Transverse colon (tissue), 3 donors: ENCODE measurements at regions not wholly inside any gene's neighbourhood (a gene's known extent, or its start where the extent isn't known, plus 50 kb on each side); places are given as distances from the start of the nearest gene placed in this dataset.

ENCODE experiments used
- CTCF ChIP-seq, 5 experiments: fragments of 200-600 bp in 3 of 5; fragments of 450-650 bp in 2 of 5; sonication (generic) in 3 of 5; IDR thresholded peaks; 1 replicate in 2 of 5; 2 replicates in 3 of 5; pipeline ENCODE4 v1.5.1; 2016 to 2017; ENCODE audit warnings: antibody characterized with exemption in 5 of 5, inconsistent platforms in 3 of 5, mild to moderate bottlenecking in 2 of 5, moderate library complexity in 1 of 5
- EP300 ChIP-seq: sonication (generic); formaldehyde crosslinking; IDR thresholded peaks from one replicate; pipeline ENCODE4 v1.6.1; 2017; ENCODE audit warnings: antibody characterized with exemption, low read depth
- POLR2A ChIP-seq: fragments of 450-650 bp; IDR thresholded peaks from one replicate; pipeline ENCODE4 v1.6.1; 2016; ENCODE audit warnings: antibody characterized with exemption, mild to moderate bottlenecking, moderate library complexity

DNA sequence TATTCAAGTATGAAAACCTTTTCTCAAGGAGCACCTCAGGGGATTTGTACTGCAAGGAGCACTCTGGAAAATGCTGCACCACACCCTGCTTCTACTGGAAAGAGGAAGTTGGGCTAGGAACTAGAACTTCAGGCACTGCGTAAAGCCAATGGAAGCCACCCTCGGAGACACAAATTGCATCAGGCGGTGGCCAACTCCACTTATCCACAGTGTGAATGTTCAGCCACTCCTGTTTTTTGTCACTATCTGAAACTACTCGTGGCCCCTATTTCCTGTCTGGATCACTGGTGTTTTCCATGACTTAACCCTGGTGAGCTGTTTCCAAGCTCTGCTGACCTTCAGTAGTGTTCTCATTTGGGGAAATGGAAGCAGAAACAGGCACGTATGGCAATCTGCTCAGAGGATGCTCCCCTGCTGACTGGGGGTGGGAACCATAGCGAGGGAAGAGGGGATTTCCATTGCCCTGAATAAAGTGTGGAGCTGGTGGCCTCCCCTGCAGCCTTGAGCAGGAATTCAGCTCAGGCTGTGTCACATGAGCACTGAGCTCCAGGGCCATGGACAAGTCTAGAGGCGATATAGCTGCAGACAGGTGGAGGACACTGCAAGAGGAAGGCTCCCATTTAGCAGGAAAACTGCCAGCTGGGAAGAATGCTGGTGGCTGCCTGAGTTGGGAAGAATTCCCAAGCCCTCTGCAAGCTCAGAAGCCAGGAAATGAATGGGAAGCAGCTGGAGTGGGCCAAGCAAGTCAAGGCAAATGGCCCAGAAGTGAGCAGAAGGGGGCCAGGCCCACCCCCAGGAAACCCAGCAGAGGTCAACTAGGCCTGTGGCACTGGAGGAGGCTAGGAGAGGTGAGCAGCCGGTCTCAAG lies 50.5 kb upstream of the RAP1B start:
- no peak for TF ChIP-seq CTCF (IDR thresholded peaks at IDR 0.05)
- TF ChIP-seq EP300: no peak
- TF ChIP-seq POLR2A: no peak
